ENCODE measurements at regions not wholly inside any gene's neighbourhood (a gene's known extent, or its start where the extent isn't known, plus 50 kb on each side); places are given as distances from the start of the nearest gene placed in this dataset.

DNA sequence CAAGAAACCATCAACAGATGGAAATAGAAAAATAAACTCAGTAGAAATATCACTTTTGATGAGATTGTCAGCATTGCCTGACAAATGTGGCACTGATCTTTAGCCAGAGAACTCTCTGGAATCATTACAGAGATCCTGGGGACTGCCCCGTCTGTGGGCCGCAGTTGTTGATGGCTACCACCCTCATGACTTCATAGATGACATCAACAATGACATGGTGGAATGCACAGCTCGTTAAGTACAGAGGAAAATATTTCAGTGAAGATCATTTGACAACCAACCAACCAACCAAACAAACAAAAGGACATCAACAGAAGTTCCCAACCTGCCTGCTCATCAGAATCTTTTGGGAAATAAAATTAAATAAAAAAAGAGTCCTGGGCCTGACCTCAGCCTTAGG lies 132.6 kb downstream of the UCHL1 start:
- H3K27ac ChIP-seq (ENCODE audit: low read depth, low read length), result no peak overlapping the region
- DNase-seq (ENCODE audit: low read depth in 1 of 2, low spot score in 2 of 2), result no peak
- no peak overlapping the region for H3K23ac ChIP-seq (ENCODE audit: insufficient read length)
- no peak overlapping the region for H4K5ac ChIP-seq (ENCODE audit: insufficient read length, low read depth, low read length)
- no peak overlapping the region for H2BK120ac ChIP-seq (replicated peaks; ENCODE audit: low read depth, low read length)
- no peak overlapping the region for H3K18ac ChIP-seq (ENCODE audit: extremely low read depth, low read length)
- no peak overlapping the region for H2BK15ac ChIP-seq (ENCODE audit: low read length)
- H3K4me2 ChIP-seq (ENCODE audit: insufficient read depth in 1 of 2, low read depth in 2 of 2, low read length in 2 of 2), result no peak overlapping the region
- H4K91ac ChIP-seq (replicated peaks; ENCODE audit: insufficient read length, low read length), result no peak overlapping the region
- no peak overlapping the region for H3K9ac ChIP-seq (replicated peaks in 1 of 4; ENCODE audit: extremely low read depth in 1 of 4, low read depth in 3 of 4, low read length in 3 of 4)
- no peak for FAIRE-seq
- no peaks in the 10 kb centered on the region; a peak in 1 of 7 replicates for H3K4me1 ChIP-seq (replicated peaks in 1 of 4; ENCODE audit: control insufficient read depth in 3 of 4, insufficient read depth in 4 of 4, low read length in 3 of 4)
- no peaks in the 10 kb centered on the region for H3K36me3 ChIP-seq (ENCODE audit: control insufficient read depth in 2 of 4, insufficient read depth in 4 of 4, low read length in 3 of 4)
- no peaks in the 10 kb centered on the region for H3K79me2 ChIP-seq (ENCODE audit: control insufficient read depth in 1 of 2, insufficient read depth in 2 of 2, low read length in 2 of 2)
- no peak overlapping the region for H2BK5ac ChIP-seq (ENCODE audit: low read depth, low read length)
- H3K4ac ChIP-seq (replicated peaks; ENCODE audit: insufficient read length, low read depth, low read length), result no peak overlapping the region
- H4K20me1 ChIP-seq (replicated peaks in 1 of 2; ENCODE audit: control insufficient read depth in 1 of 2, insufficient read depth in 2 of 2, low read length in 2 of 2), result no peaks in the 10 kb centered on the region
- H2AFZ ChIP-seq (ENCODE audit: low read length), result no peak overlapping the region
- H2BK20ac ChIP-seq (ENCODE audit: low read length), result no peak overlapping the region
- no peaks in the 10 kb centered on the region for H3K27me3 ChIP-seq (replicated peaks in 1 of 4; ENCODE audit: control insufficient read depth in 3 of 4, extremely low read depth in 1 of 4, insufficient read depth in 3 of 4, low read length in 3 of 4)
- no peak overlapping the region for H2BK12ac ChIP-seq (ENCODE audit: low read depth, low read length)
- H3K4me3 ChIP-seq (ENCODE audit: extremely low read depth in 1 of 4, insufficient read depth in 2 of 4, low read depth in 3 of 4, low read length in 4 of 4), result no peak overlapping the region
- no peak overlapping the region for H2AK5ac ChIP-seq (ENCODE audit: low read depth, low read length)
- 89% methylated on average over 3 of the region's 3 CpGs; no CpG with 5 or more reads in 1 of the 2 experiments for WGBS, 2 experiments (ENCODE audit: extremely low coverage in 1 of 2, insufficient coverage in 1 of 2, insufficient read length in 1 of 2, insufficient replicate concordance in 2 of 2, low coverage in 1 of 2, low lambda C conversion rate in 2 of 2, missing lambda C conversion rate in 1 of 2)
- no peaks in the 10 kb centered on the region for H3K9me3 ChIP-seq (ENCODE audit: insufficient read depth in 2 of 2, low read depth in 1 of 2, low read length in 1 of 2)
- no peak overlapping the region for H3K14ac ChIP-seq (ENCODE audit: insufficient read length)
- CTCF ChIA-PET (ENCODE audit: partially characterized antibody), result interaction anchor here (0.6 kb wide), 1 partner anchor 91 kb away, joined by 3 read pairs; no protein-coding TSS in a partner anchor
- H4K8ac ChIP-seq (ENCODE audit: extremely low read depth, insufficient read depth, low read length), result no peak overlapping the region
- H3K23me2 ChIP-seq (ENCODE audit: low read depth, low read length), result no peaks in the 10 kb centered on the region
- H3K56ac ChIP-seq (replicated peaks; ENCODE audit: insufficient read length, low read depth, low read length), result no peak overlapping the region
- POLR2A ChIA-PET (ENCODE audit: partially characterized antibody), result no interaction called here
- no peaks in the 10 kb centered on the region for H3K79me1 ChIP-seq (ENCODE audit: low read depth, low read length)
- TF ChIP-seq BCL11A (IDR thresholded peaks at IDR 0.05; ENCODE audit: low read depth in 2 of 2, low read length in 2 of 2) (no peak), MAFK (IDR thresholded peaks at IDR 0.05; ENCODE audit: low read depth, low read length) (no peak), ZNF274 (IDR thresholded peaks at IDR 0.05; ENCODE audit: borderline replicate concordance, extremely low read depth, low read length) (no peak), CEBPB (IDR thresholded peaks at IDR 0.05; ENCODE audit: low read depth, low read length) (no peak), FOSL1 (IDR thresholded peaks at IDR 0.05; ENCODE audit: insufficient read depth, low read depth, low read length) (no peak), RXRA (IDR thresholded peaks at IDR 0.05; ENCODE audit: insufficient read depth, low read depth, low read length) (no peak), HDAC2 (IDR thresholded peaks at IDR 0.05; ENCODE audit: borderline replicate concordance in 1 of 2, low read depth in 2 of 2, low read length in 2 of 2) (no peak), RAD21 (IDR thresholded peaks at IDR 0.05 in 1 of 2, conservative IDR thresholded peaks at IDR 0.05 in 1 of 2; ENCODE audit: low read depth in 2 of 2, low read length in 2 of 2) (no peak), ATF3 (IDR thresholded peaks at IDR 0.05; ENCODE audit: insufficient read depth, low read depth, low read length) (no peak), EP300 (IDR thresholded peaks at IDR 0.05; ENCODE audit: borderline replicate concordance in 1 of 2, low read depth in 2 of 2, low read length in 2 of 2) (no peak), BRCA1 (IDR thresholded peaks at IDR 0.05; ENCODE audit: low read depth, low read length) (no peak), SAP30 (IDR thresholded peaks at IDR 0.05; ENCODE audit: insufficient read depth, insufficient replicate concordance, low read length) (no peak)
- TF ChIP-seq, protein P1, sequence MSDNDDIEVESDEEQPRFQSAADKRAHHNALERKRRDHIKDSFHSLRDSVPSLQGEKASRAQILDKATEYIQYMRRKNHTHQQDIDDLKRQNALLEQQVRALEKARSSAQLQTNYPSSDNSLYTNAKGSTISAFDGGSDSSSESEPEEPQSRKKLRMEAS (IDR thresholded peaks at IDR 0.05), result no peak
